Astrocyte (in vitro differentiated cells and primary cell): ENCODE measurements at regions not wholly inside any gene's neighbourhood (a gene's known extent, or its start where the extent isn't known, plus 50 kb on each side); places are given as distances from the start of the nearest gene placed in this dataset.

Source experiments
- DNase-seq: peaks from one replicate; pipeline ENCODE4 v3.0.0-alpha.2; 2010; ENCODE audit warnings: low read depth
- FAIRE-seq: peaks from 2 replicates; lab custom pipeline; 2011; peaks lifted over from hg19 to GRCh38; lab: Jason Lieb, UNC
- H2AFZ ChIP-seq: 2 replicates; pipeline ENCODE4 v1.6.0; 2012; ENCODE audit warnings: low read depth, low read length, inconsistent platforms
- H3K27ac ChIP-seq: 2 replicates; pipeline ENCODE4 v1.5.1; 2011; ENCODE audit warnings: low read depth, low read length, inconsistent platforms
- H3K27me3 ChIP-seq: 2 replicates; pipeline ENCODE4 v1.6.0; 2011; ENCODE audit warnings: low read length, inconsistent platforms; ENCODE audit not compliant: insufficient read depth
- H3K36me3 ChIP-seq: 2 replicates; pipeline ENCODE4 v1.5.1; 2011; ENCODE audit warnings: low read length, inconsistent platforms; ENCODE audit not compliant: insufficient read depth
- H3K4me1 ChIP-seq: 2 replicates; pipeline ENCODE4 v1.5.1; 2011; ENCODE audit warnings: low read length, inconsistent platforms; ENCODE audit not compliant: insufficient read depth
- H3K4me2 ChIP-seq: 2 replicates; pipeline ENCODE4 v1.6.0; 2012; ENCODE audit warnings: low read length, inconsistent platforms
- H3K4me3 ChIP-seq: 2 replicates; pipeline ENCODE4 v1.5.1; 2011; ENCODE audit warnings: low read depth, mild to moderate bottlenecking, low read length, inconsistent platforms; ENCODE audit not compliant: insufficient read depth
- H3K79me2 ChIP-seq: 2 replicates; pipeline ENCODE4 v1.6.0; 2012; ENCODE audit warnings: mild to moderate bottlenecking, low read length, inconsistent platforms; ENCODE audit not compliant: insufficient read depth
- H3K9ac ChIP-seq: 2 replicates; pipeline ENCODE4 v1.6.0; 2012; ENCODE audit warnings: mild to moderate bottlenecking, low read length, inconsistent platforms
- H3K9me3 ChIP-seq: 2 replicates; pipeline ENCODE4 v1.5.1; 2012; ENCODE audit warnings: low read depth, mild to moderate bottlenecking, low read length, inconsistent platforms; ENCODE audit not compliant: insufficient read depth
- H4K20me1 ChIP-seq: 2 replicates; pipeline ENCODE4 v1.6.0; 2012; ENCODE audit warnings: low read length, inconsistent platforms; ENCODE audit not compliant: insufficient read depth
- H3K27ac Mint-ChIP-seq: one replicate; pipeline ENCODE4 v1.8.0; 2021; ENCODE audit warnings: mild to moderate bottlenecking, mixed read lengths; ENCODE audit not compliant: unreplicated experiment
- H3K27me3 Mint-ChIP-seq: one replicate; pipeline ENCODE4 v1.8.0; 2021; ENCODE audit warnings: low read depth, mixed read lengths; ENCODE audit not compliant: unreplicated experiment
- H3K36me3 Mint-ChIP-seq: one replicate; pipeline ENCODE4 v1.8.0; 2021; ENCODE audit warnings: low read depth, mixed read lengths; ENCODE audit not compliant: unreplicated experiment
- H3K4me1 Mint-ChIP-seq: one replicate; pipeline ENCODE4 v1.8.0; 2021; ENCODE audit warnings: low read depth, mixed read lengths; ENCODE audit not compliant: unreplicated experiment
- H3K4me3 Mint-ChIP-seq: one replicate; pipeline ENCODE4 v1.8.0; 2021; ENCODE audit warnings: mild to moderate bottlenecking, moderate library complexity, mixed read lengths; ENCODE audit not compliant: unreplicated experiment
- H3K9me3 Mint-ChIP-seq: one replicate; pipeline ENCODE4 v1.8.0; 2021; ENCODE audit warnings: mild to moderate bottlenecking, mixed read lengths; ENCODE audit not compliant: unreplicated experiment
- CTCF ChIP-seq: IDR thresholded peaks from 2 replicates; pipeline ENCODE4 v1.5.1; 2011; ENCODE audit warnings: low read depth, mild to moderate bottlenecking, inconsistent platforms, low read length, moderate library complexity; ENCODE audit not compliant: insufficient read depth
- EZH2 ChIP-seq: IDR thresholded peaks from 2 replicates; pipeline ENCODE4 v1.6.1; 2012; ENCODE audit warnings: mild to moderate bottlenecking, low read length, inconsistent platforms; ENCODE audit not compliant: insufficient read depth

GRCh38 chr12:21001778-21002177 lies 129.2 kb upstream of the SLCO1B1 start:
- Mint-ChIP-seq H3K36me3 (no peaks in the 10 kb centered on the region), H3K9me3 (no peaks in the 10 kb centered on the region), H3K4me1 (no peaks in the 10 kb centered on the region), H3K27me3 (no peaks in the 10 kb centered on the region), H3K4me3 (no peak overlapping the region), H3K27ac (no peak overlapping the region)
- no peak overlapping the region for H3K9ac ChIP-seq
- no peak for TF ChIP-seq EZH2
- TF ChIP-seq CTCF: no peak
- FAIRE-seq (no peak), DNase-seq (no peak)
- H3K4me1 ChIP-seq: no peaks in the 10 kb centered on the region
- no peak overlapping the region for H3K27ac ChIP-seq
- no peaks in the 10 kb centered on the region for H3K9me3 ChIP-seq
- H3K79me2 ChIP-seq: no peaks in the 10 kb centered on the region
- H2AFZ ChIP-seq: no peak overlapping the region
- no peak overlapping the region for H3K4me3 ChIP-seq
- H3K4me2 ChIP-seq: no peak overlapping the region
- H3K27me3 ChIP-seq: no peaks in the 10 kb centered on the region
- H3K36me3 ChIP-seq: no peaks in the 10 kb centered on the region
- no peaks in the 10 kb centered on the region for H4K20me1 ChIP-seq

- Mint-ChIP-seq H3K36me3 (no peaks in the 10 kb centered on the region), H3K4me3 (no peak overlapping the region), H3K27me3 (no peaks in the 10 kb centered on the region), H3K4me1 (no peaks in the 10 kb centered on the region), H3K27ac (no peak overlapping the region), H3K9me3 (no peaks in the 10 kb centered on the region)
- Histone ChIP-seq H4K20me1 (no peaks in the 10 kb centered on the region), H3K27ac (no peak overlapping the region), H3K27me3 (no peaks in the 10 kb centered on the region), H3K79me2 (no peaks in the 10 kb centered on the region), H3K4me1 (no peaks in the 10 kb centered on the region), H3K4me2 (no peak overlapping the region), H3K9me3 (no peaks in the 10 kb centered on the region), H3K36me3 (no peaks in the 10 kb centered on the region), H3K9ac (no peak overlapping the region), H2AFZ (no peak overlapping the region), H3K4me3 (no peak overlapping the region)
- no peak for TF ChIP-seq CTCF
- TF ChIP-seq EZH2: no peak
- no peak for DNase-seq
- FAIRE-seq: no peak
Observed at GRCh38 chr12:21025656-21026055, 105.3 kb upstream of the SLCO1B1 start.

- TF ChIP-seq EZH2 (no peak), CTCF (no peak)
- H3K36me3 Mint-ChIP-seq: no peaks in the 10 kb centered on the region
- no peak for FAIRE-seq
- Histone ChIP-seq H4K20me1 (no peaks in the 10 kb centered on the region), H3K9ac (no peak overlapping the region), H3K9me3 (no peaks in the 10 kb centered on the region), H3K4me2 (no peak overlapping the region), H3K27me3 (no peaks in the 10 kb centered on the region), H3K36me3 (no peaks in the 10 kb centered on the region), H2AFZ (no peak overlapping the region), H3K79me2 (no peaks in the 10 kb centered on the region), H3K4me1 (no peaks in the 10 kb centered on the region), H3K4me3 (no peak overlapping the region), H3K27ac (no peak overlapping the region)
- H3K27me3 Mint-ChIP-seq: no peaks in the 10 kb centered on the region
- H3K4me1 Mint-ChIP-seq: no peaks in the 10 kb centered on the region
- H3K4me3 Mint-ChIP-seq: no peak overlapping the region
- H3K9me3 Mint-ChIP-seq: no peaks in the 10 kb centered on the region
- no peak overlapping the region for H3K27ac Mint-ChIP-seq
- DNase-seq: peak; percentile 8
Observed at GRCh38 chr12:21026302-21026701, 104.7 kb upstream of the SLCO1B1 start.
